ENCODE measurements at regions not wholly inside any gene's neighbourhood (a gene's known extent, or its start where the extent isn't known, plus 50 kb on each side); places are given as distances from the start of the nearest gene placed in this dataset.
A peak's percentile ranks its signal among the peaks of the same experiment; 100 is the strongest.

DNA sequence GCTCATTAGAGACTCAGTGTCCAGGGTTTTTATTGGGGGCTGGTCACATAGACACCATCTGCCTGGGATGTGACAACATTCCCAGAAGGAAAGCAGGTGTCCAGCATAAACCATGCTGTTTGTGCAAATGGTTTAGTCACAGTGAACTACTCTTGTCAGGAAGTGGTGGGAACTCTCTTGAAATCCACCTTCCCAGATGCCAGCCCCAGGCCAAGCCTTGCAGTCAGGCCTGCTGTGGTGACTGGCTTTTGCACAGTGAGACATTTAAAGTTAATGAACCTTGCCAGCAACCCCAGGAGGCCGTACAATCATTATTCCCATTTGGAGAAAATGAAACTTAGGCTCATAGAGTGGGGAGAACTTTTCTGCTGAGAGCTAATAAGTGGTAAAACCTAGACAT is 242.5 kb upstream of the KCNG1 start:
- no peak for DNase-seq

- no peak for DNase-seq
These were observed 239.3 kb upstream of the KCNG1 start for GRCh38 chr20:51262240-51262639.

DNA sequence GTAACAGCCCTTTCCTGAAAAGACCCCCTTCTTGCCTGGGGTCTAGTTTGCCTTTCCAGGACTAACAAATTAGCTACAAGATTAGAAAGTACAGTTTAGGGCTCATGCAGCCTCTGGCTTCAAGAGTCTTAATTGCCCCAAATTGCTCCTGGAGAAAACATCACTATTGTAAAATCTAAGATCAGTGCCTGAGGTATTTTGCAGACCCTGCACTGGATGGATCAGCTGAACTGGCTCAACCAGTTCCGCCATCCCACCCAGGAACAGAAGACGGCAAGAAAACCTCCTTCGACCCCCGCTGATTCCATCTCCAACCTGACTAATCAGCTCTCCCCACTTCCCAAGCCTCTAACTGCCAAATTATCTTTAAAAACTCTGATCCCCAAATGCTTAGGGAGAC is 236.5 kb upstream of the KCNG1 start:
- no peak for DNase-seq

DNA sequence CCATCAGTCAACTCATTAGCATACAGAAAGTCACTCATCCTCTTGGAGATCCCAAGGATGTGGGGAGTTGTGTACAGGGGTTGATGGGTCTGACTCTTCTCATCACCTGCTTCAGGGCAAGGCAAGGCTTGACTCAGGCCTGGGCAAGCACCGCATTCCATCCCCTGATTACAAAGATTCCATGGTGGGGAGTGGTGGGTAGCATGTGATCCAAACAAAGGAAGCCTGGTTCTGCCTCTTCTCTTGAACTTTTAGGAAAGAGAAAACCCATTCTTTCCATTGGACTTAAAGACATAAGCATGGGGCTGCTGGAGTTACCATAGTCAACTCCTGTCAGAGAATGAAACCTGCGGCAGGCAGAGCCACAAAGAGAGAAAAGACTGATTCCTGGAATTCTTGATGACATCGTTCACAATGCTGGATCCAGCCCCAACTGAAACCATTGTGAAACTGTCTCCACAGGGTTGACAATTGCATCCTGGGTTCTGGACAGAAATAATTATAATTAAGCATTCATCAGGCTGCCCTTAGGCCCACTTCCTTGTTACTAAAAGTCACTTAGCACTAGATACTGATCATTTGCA is 235.8 kb upstream of the KCNG1 start:
- no peak for DNase-seq

DNA sequence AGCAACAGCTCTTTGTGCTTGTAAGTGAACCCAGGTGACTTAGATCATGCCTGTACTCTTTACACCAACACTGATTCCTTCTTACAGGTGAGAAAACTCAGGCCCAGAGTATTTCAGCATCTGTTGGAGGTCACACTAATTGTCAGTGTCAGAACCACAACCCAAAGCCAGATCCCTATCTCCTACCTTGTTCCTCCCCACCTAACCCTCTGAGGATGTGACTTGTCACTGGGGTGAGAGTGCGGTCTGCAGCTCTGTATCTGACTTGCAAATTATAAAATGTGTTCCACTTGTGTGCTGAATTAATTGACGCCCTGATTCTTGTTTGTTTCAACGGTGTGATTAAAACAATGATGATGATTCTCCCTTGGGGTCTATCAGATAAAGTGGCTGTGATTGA is 232.5 kb upstream of the KCNG1 start:
- DNase-seq: no peak

DNA sequence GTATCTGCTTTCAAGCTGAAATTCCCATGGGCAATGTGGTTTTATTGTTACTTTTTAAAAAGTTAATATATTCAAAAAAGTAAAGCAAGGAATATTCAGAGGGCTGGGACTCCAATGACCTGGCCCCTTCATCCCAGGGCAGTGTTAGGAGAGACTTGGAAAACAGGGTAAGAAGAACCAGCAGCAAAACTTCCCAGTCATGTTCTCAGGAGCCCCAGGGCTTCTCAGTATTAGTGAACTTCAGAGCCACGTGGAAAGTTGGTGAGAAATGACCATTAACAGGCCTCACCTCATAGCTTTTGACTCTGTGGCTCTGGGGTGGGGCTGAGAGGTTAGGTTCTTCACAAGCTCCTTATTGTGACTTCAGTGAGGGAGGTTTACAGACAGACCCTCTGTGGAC is 230.4 kb upstream of the KCNG1 start:
- DNase-seq: no peak

DNA sequence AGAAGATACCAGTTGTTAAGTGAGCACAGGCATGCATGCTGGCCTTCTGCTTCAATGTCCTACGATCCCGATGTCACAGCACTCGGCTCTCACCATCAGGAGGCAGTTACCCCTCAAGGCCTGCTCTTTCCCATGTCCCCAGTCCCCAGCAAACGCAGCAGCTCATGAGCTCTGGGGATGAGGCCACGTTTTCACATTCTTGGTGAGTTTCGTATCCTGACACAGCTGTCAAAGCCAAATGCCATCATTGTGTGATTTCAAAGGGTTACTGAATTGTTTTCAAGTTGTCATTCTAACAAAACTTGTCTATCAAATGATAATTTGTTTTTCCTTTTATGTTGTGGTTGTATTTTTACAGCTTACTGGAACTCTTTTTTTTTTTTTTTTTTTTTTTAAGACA is 226.9 kb upstream of the KCNG1 start:
- no peak for DNase-seq

DNA sequence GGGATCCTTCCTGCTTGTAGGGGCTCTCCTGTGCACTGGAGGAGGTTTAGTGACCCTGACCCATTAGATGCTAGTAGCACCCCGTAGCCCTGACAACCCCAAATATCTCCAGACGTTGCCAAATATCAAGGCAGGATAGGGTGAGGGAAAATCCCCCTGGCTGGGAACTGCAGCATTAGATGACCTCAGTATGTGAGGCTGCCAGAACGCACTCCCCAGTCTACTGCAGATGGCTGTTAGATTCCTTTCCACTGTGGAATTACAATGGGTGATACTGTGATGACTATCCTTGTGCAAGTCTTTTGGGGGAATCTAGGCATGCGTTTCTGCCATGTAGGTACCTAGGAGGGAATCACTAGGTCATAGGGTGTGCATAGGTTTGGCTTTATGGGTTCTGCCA is 226.3 kb upstream of the KCNG1 start:
- DNase-seq: no peak

DNA sequence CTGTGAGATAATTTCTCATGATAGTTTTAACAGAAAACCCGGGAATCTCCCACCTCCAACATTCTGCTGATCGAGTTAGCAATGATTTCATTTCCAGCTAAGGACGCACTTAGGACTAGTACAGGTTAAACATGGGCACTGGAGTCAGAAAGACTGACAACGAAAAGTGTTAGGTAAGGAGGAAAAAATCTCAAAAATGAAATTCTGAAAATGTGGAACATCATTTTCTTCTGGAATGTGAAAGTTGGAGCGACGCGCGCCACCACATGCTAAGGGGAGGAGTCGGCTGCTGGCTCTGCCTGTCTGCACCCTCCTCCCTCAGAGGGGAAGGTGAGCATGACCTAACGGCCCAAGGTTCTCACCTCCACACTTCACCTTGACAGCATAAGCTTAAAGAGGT is 221.6 kb upstream of the KCNG1 start:
- no peak for DNase-seq

GRCh38 chr20:51238675-51239305 is 215.9 kb upstream of the KCNG1 start:
- DNase-seq: no peak

- DNase-seq: no peak
These were observed 214.9 kb upstream of the KCNG1 start for GRCh38 chr20:51237791-51238190.

DNA sequence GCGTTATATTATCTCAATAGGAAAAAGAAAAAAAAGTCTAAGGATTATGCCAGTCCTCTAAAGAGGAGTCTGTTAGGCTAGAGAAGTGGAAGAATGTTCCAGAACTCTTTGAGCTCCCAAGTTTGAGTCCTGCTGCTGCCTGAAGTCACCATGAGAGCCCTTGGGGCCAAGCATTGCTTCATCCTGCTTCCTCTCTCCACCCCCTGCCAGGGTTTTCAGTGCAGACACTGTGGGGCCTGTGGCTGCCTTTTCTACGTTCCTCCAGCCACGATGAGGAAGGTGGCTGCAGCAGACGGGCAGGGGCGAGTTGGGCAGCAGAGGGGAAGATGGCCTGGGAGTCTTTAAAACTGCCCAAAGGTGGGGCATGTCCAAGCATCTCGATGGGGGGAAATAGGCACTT is 214.4 kb upstream of the KCNG1 start:
- DNase-seq: no peak

- no peak for DNase-seq
These were observed 213.5 kb upstream of the KCNG1 start for GRCh38 chr20:51236421-51236820.

GRCh38 chr20:51233345-51233744 is 210.4 kb upstream of the KCNG1 start:
- DNase-seq: no peak

- no peak for DNase-seq
These were observed 207.8 kb upstream of the KCNG1 start for GRCh38 chr20:51230727-51231126.

- DNase-seq: no peak
These were observed 205.9 kb upstream of the KCNG1 start for GRCh38 chr20:51228763-51229162.

DNA sequence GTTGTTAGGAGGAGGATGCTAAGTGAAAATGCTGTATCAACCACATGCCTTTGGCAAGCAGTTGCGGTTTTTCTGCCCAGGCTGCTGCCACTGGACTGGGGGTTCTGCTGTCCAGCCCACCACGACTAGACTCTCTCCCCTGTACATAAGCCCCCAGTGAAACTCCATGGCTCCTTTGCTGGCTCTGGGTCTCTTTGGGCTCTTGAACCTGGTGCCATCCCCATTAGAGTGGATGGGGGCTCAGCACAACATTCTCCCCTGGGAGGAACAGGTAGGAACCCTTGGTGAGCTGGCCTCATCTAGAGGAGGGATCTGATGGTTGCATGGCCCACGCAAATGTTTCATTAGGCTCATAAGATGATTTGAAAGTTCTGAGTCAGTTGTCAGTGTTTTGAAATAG is 204.8 kb upstream of the KCNG1 start:
- no peak for DNase-seq

DNA sequence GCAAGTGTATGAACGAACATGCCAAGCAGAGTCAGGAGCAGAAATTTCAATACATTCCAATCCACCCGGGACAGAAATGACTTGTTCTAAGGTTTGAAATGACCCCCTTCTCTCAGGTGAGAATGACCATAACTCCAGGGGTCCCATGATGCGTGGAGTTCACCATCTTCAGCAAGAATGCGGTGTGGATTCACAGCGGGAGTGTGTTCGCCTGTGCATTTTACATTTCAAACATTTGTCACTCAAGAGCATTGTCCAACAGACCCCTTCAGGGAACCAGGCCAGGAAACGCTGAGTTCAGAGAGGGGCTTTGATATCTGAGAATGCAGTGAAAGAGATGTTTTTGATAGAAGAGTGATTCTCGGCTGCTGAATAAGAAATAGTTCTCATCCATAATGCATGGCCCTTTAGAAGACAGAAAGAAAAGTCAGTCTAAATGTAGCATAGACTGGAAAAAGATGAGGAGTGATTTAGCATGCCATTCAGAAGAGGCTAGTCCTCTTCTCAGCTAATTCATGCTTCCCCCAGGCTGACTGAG is 200.3 kb upstream of the KCNG1 start:
- DNase-seq: no peak

- peak in 1 of 2 experiments; percentile 17 for DNase-seq
These were observed 199.0 kb upstream of the KCNG1 start for GRCh38 chr20:51221791-51222408.

- no peak for DNase-seq
These were observed 198.2 kb upstream of the KCNG1 start for GRCh38 chr20:51221103-51221502.

DNA sequence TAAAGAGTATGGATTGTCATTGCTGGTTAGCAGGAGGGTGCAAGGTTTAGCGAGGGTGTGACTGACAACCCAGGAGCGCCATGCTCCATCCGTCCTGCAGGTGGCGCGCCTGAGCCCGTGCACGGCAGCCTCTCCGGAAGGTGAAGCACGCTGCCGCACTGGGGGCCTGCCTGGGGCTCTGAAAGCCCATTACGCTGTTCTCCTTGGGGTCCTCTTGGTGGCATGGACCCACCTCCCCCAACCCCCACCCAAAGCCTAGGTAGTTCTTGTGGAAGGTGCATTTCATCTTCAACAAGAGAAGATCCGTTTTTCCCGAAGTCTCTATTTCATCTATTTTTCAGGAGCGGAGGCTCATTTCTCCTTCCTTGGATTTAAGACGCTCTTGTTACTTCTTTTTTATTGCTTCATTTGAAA is 197.4 kb upstream of the KCNG1 start:
- no peak for DNase-seq

DNA sequence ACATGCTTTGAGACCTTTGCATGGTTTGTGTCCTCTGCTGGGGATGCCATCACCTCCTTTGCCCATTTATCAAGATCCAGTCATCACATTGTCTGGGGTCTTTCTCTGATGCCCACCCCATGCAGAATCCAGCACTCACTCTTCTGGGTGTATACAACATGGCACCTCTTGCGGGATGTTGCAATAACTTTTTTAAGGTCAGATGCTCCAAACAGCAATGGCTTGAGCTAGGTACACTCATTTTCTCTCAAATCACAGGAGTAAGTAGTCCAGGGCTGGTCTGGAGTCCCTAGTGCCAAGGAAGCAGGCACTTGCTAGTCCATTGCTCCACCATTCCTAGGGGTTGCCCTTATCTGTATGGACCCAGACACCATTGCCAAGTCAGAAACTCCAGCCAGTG is 196.6 kb upstream of the KCNG1 start:
- no peak for DNase-seq

- no peak for DNase-seq
These were observed 195.7 kb upstream of the KCNG1 start for GRCh38 chr20:51218603-51219002.

DNA sequence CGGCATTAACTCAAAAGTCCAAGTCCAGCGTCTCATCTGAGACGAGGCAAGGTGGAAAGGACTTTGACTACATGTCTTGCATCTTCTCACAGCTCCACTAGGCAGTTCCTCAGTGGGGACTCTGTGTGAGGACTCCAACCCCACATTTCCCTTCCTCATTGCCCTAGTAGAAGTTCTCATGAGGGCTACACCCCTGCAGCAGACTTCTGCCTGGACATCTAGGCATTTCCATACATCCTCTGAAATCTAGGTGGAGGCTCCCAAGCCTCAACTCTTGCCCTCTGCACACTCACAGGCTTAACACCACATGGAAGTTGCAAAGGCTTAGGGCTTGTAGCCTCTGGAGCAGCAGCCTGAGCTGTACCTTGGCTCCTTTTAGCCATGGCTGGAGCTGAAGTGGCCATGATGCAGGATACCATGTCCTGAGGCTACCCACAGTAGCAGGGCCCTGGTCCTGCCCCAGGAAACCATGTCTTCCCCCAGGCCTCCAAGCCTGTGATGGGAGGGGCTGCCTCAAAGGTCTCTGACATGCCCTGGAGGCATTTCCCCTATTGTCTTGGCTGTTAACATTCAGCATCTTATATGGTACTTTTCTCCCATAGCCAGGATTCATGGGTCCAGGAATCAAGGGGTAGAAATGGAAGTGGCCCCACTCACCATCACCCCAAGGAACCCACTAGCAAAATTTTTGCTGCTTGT is 194.6 kb upstream of the KCNG1 start:
- no peak for DNase-seq

All from NCI-H1930 (cell line).